A549 (cell line): ENCODE measurements at regions not wholly inside any gene's neighbourhood (a gene's known extent, or its start where the extent isn't known, plus 50 kb on each side); places are given as distances from the start of the nearest gene placed in this dataset.

ENCODE experiments used
- ESRRA ChIP-seq: fragments of 150-350 bp; IDR thresholded peaks from 2 replicates; pipeline ENCODE4 v1.6.1; 2014; ENCODE audit warnings: mild to moderate bottlenecking, low read length, borderline replicate concordance
- POLR2A ChIP-seq: IDR thresholded peaks from 2 replicates; pipeline ENCODE4 v1.6.1; 2012; ENCODE audit warnings: mild to moderate bottlenecking, low read length
- USF2 ChIP-seq: fragments of 450-650 bp; IDR thresholded peaks from 2 replicates; pipeline ENCODE4 v1.6.1; 2014; ENCODE audit warnings: antibody characterized with exemption
- ZNF302 ChIP-seq: fragments of 250-450 bp; sonication (Bioruptor Pico); IDR thresholded peaks from 2 replicates; pipeline ENCODE4 v1.9.0; 2021; ENCODE audit warnings: inconsistent platforms, mild to moderate bottlenecking, moderate library complexity
- TF ChIP-seq, protein P1 (sequence below): fragments of >200 bp; sonication (Bioruptor Twin); formaldehyde crosslinking; IDR thresholded peaks from 3 replicates; pipeline ENCODE4 v1.5.1; 2016

GRCh38 chr1:60914982-60915381 lies 167.4 kb upstream of the NFIA start:
- no peak for TF ChIP-seq POLR2A
- TF ChIP-seq USF2: no peak
- TF ChIP-seq ZNF302 (CRISPR knock-in tag): no peak
- TF ChIP-seq ESRRA: no peak
- TF ChIP-seq, protein P1, sequence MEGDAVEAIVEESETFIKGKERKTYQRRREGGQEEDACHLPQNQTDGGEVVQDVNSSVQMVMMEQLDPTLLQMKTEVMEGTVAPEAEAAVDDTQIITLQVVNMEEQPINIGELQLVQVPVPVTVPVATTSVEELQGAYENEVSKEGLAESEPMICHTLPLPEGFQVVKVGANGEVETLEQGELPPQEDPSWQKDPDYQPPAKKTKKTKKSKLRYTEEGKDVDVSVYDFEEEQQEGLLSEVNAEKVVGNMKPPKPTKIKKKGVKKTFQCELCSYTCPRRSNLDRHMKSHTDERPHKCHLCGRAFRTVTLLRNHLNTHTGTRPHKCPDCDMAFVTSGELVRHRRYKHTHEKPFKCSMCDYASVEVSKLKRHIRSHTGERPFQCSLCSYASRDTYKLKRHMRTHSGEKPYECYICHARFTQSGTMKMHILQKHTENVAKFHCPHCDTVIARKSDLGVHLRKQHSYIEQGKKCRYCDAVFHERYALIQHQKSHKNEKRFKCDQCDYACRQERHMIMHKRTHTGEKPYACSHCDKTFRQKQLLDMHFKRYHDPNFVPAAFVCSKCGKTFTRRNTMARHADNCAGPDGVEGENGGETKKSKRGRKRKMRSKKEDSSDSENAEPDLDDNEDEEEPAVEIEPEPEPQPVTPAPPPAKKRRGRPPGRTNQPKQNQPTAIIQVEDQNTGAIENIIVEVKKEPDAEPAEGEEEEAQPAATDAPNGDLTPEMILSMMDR: no peak
